Upper lobe of left lung (tissue), 4 donors: ENCODE measurements at regions not wholly inside any gene's neighbourhood (a gene's known extent, or its start where the extent isn't known, plus 50 kb on each side); places are given as distances from the start of the nearest gene placed in this dataset.

Source experiments
- CTCF ChIP-seq, 6 experiments: fragments of 450-650 bp in 4 of 6; fragments of 200-600 bp in 2 of 6; sonication (generic) in 2 of 6; IDR thresholded peaks; one replicate each; pipeline ENCODE4 v1.5.1; 2016 to 2019; ENCODE audit warnings: antibody characterized with exemption in 6 of 6
- POLR2A ChIP-seq, 4 donors: fragments of 450-650 bp; IDR thresholded peaks; one replicate each; pipeline ENCODE4 v1.5.1; 2016 to 2017; ENCODE audit warnings: antibody characterized with exemption in 4 of 4, mild to moderate bottlenecking in 2 of 4

- TF ChIP-seq CTCF (IDR thresholded peaks at IDR 0.05), result no peak
- TF ChIP-seq POLR2A (IDR thresholded peaks at IDR 0.05), result no peak
These were observed 354.9 kb upstream of the SNX7 start for GRCh38 chr1:98306517-98307089.
